Thyroid gland (tissue), 4 donors: ENCODE measurements at regions not wholly inside any gene's neighbourhood (a gene's known extent, or its start where the extent isn't known, plus 50 kb on each side); places are given as distances from the start of the nearest gene placed in this dataset.

Experiments used
- DNase-seq, 2 donors: peaks; one replicate each; pipeline ENCODE4 v3.0.0-alpha.2; 2019
- H3K27ac ChIP-seq, 3 donors: fragments of 200-600 bp; sonication (generic); 1 replicate in 2 of 3; 2 replicates in 1 of 3; pipeline ENCODE4 v1.5.1; 2016 to 2019; ENCODE audit warnings: mild to moderate bottlenecking in 1 of 3, moderate library complexity in 1 of 3
- H3K27me3 ChIP-seq: fragments of 200-600 bp; sonication (generic); one replicate; pipeline ENCODE4 v1.5.1; 2019
- H3K36me3 ChIP-seq, 2 donors: fragments of 200-600 bp; sonication (generic); one replicate each; pipeline ENCODE4 v1.5.1; 2016 to 2019
- H3K4me1 ChIP-seq, 2 donors: fragments of 200-600 bp; sonication (generic); one replicate each; pipeline ENCODE4 v1.5.1; 2017 to 2019
- H3K4me3 ChIP-seq, 3 donors: fragments of 200-600 bp; sonication (generic); replicated peaks in 1 of 3; 1 replicate in 2 of 3; 2 replicates in 1 of 3; pipeline ENCODE4 v1.5.1; 2016; ENCODE audit warnings: mild to moderate bottlenecking in 1 of 3
- H3K9me3 ChIP-seq: fragments of 200-600 bp; sonication (generic); one replicate; pipeline ENCODE4 v1.5.1; 2017
- POLR2A ChIP-seq, 2 donors: fragments of 450-650 bp; IDR thresholded peaks; one replicate each; pipeline ENCODE4 v1.6.1; 2017; ENCODE audit warnings: antibody characterized with exemption in 2 of 2, mild to moderate bottlenecking in 2 of 2, moderate library complexity in 1 of 2
- WGBS, 2 donors: methylation state at CpG; one replicate each; pipeline ENCODE4 v1.1.5; 2017; 5-methylcytosine and 5-hydroxymethylcytosine counted together
- intact Hi-C: fragments of 100-400 bp; cut with DNase I; formaldehyde crosslinking; loops from one replicate; pipeline ENCODE4 v1.15.1; 2023
- TF ChIP-seq, protein P1 (sequence below), 6 experiments: fragments of 200-600 bp in 3 of 6; fragments of 450-650 bp in 3 of 6; sonication (generic) in 3 of 6; IDR thresholded peaks; one replicate each; pipeline ENCODE4 v1.5.1; 2016 to 2019; ENCODE audit warnings: antibody characterized with exemption in 6 of 6, mild to moderate bottlenecking in 2 of 6, inconsistent platforms in 1 of 6, moderate library complexity in 1 of 6

DNA sequence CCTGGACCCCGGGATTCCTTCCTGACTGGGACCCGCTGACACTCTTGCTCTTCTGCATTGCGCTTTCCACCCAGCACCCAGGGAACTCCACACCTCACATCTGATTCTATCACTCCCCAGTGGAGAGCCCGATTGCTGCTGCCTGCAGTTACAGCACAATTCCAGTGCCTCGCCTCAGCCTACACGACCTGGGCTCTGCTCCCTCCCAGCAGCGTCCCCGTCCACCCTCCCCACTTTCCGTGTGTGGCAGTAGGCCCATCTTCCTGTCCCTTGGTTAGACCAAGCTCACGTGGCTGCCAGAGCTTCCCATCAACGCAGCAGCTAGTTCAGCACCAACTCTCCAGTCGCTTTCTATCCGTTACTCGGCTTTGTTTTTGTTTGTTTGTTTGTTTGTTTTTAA is 66.6 kb upstream of the SORBS2 start:
- TF ChIP-seq, protein P1, sequence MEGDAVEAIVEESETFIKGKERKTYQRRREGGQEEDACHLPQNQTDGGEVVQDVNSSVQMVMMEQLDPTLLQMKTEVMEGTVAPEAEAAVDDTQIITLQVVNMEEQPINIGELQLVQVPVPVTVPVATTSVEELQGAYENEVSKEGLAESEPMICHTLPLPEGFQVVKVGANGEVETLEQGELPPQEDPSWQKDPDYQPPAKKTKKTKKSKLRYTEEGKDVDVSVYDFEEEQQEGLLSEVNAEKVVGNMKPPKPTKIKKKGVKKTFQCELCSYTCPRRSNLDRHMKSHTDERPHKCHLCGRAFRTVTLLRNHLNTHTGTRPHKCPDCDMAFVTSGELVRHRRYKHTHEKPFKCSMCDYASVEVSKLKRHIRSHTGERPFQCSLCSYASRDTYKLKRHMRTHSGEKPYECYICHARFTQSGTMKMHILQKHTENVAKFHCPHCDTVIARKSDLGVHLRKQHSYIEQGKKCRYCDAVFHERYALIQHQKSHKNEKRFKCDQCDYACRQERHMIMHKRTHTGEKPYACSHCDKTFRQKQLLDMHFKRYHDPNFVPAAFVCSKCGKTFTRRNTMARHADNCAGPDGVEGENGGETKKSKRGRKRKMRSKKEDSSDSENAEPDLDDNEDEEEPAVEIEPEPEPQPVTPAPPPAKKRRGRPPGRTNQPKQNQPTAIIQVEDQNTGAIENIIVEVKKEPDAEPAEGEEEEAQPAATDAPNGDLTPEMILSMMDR (IDR thresholded peaks at IDR 0.05) = no peak
- TF ChIP-seq POLR2A (IDR thresholded peaks at IDR 0.05) = no peak
- Histone ChIP-seq H3K27me3 (no peaks in the 10 kb centered on the region), H3K9me3 (no peaks in the 10 kb centered on the region), H3K4me1 (no peaks in the 10 kb centered on the region), H3K4me3 (no peak overlapping the region), H3K27ac (no peak overlapping the region), H3K36me3 (no peaks in the 10 kb centered on the region)
- 90 to 93% methylated on average over 14 of the region's 14 CpGs for WGBS, 2 donors
- no peak for DNase-seq
- intact Hi-C loops = no loop called here

DNA sequence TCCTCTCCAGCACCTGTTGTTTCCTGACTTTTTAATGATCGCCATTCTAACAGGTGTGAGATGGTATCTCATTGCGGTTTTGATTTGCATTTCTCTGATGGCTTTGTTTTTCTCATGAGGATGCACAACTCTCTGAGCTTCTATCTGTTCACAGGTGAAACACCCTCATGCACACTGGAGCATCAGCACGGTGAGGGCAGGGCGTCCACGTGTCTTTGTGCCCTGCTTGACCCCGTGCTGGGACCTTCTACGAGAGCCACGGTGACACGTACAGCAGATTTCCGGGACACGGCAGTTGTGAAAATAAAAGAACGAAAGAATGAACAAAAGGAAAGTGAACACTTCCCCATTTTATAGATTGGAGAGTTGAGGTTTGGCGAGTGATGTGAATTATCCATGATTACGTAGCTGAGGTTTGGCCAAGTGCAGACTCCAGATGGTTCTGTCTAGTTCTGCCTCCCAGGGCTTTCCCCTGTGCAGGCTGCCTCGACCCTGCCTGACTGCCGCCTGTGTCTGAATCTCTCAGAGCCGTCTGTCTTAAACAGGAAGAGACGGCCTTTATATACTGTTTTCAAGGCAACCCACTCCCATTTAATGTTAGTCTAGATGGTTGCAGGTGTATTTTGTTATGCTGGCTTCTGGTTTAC is 67.8 kb upstream of the SORBS2 start:
- Histone ChIP-seq H3K4me1 (no peaks in the 10 kb centered on the region), H3K36me3 (no peaks in the 10 kb centered on the region), H3K9me3 (no peaks in the 10 kb centered on the region), H3K27ac (peak overlapping the region in 2 of 3 donors; percentile 9 to 32), H3K27me3 (no peaks in the 10 kb centered on the region), H3K4me3 (no peak overlapping the region)
- intact Hi-C loops = no loop called here
- TF ChIP-seq, protein P1 (IDR thresholded peaks at IDR 0.05) = no peak
- TF ChIP-seq POLR2A (IDR thresholded peaks at IDR 0.05) = no peak
- DNase-seq = no peak
- WGBS, 2 donors = 87 to 91% methylated on average over 18 of the region's 18 CpGs

DNA sequence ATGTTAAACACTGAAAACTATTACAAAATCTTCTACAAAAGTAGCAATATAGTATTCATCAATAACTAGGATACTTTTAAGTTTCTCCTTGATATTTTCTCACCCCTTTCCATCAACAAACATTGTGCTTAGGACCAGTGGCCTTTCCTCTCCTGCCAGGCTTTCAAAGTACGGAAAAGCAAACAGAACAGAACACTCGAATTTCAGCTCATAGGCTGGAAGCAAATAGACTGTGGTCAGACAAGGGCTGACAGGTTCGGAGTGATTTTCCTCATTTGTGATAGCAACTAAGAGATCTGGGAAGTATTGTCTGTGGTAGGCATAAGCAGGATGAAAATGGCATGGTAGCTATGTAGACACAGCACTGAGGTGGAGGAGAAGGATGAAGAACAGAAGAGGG is 68.6 kb upstream of the SORBS2 start:
- Histone ChIP-seq H3K27me3 (no peaks in the 10 kb centered on the region), H3K9me3 (no peaks in the 10 kb centered on the region), H3K4me1 (no peaks in the 10 kb centered on the region), H3K36me3 (no peaks in the 10 kb centered on the region), H3K4me3 (no peak overlapping the region), H3K27ac (peak overlapping the region in 2 of 3 donors; percentile 9 to 32)
- DNase-seq = peak in 1 of 2 donors; percentile 13
- intact Hi-C loops = no loop called here
- TF ChIP-seq POLR2A (IDR thresholded peaks at IDR 0.05) = peak in 1 of 2 donors; percentile 27
- TF ChIP-seq, protein P1 (IDR thresholded peaks at IDR 0.05) = no peak
- WGBS, 2 donors = 23 to 30% methylated on average over 3 of the region's 3 CpGs

DNA sequence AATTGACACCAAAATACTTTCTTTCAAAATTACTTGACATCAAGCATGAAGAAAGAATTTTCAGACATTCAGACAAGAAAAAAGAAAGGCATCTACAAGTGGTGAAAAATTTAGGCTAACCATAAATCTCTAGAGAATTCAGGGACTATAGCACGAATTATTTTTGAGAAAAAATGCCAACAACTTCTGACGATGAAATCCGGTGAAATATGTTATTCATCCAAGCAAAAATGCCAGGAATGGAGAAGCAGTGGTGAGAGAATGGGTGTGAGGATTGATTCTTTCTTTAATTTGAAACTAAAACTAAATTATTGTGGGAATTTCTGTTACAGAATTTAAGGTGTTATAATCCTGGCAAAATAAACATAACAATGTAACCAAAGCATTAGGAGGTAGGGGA is 69.4 kb upstream of the SORBS2 start:
- intact Hi-C loops = no loop called here
- H3K36me3 ChIP-seq = no peaks in the 10 kb centered on the region
- H3K4me1 ChIP-seq = no peaks in the 10 kb centered on the region
- no peaks in the 10 kb centered on the region for H3K9me3 ChIP-seq
- DNase-seq = no peak
- TF ChIP-seq, protein P1 (IDR thresholded peaks at IDR 0.05) = no peak
- TF ChIP-seq POLR2A (IDR thresholded peaks at IDR 0.05) = no peak
- no peak overlapping the region for H3K4me3 ChIP-seq
- H3K27ac ChIP-seq = peak overlapping the region in 1 of 3 donors; percentile 9
- H3K27me3 ChIP-seq = no peaks in the 10 kb centered on the region
- 81 to 88% methylated on average over 3 of the region's 3 CpGs for WGBS, 2 donors

DNA sequence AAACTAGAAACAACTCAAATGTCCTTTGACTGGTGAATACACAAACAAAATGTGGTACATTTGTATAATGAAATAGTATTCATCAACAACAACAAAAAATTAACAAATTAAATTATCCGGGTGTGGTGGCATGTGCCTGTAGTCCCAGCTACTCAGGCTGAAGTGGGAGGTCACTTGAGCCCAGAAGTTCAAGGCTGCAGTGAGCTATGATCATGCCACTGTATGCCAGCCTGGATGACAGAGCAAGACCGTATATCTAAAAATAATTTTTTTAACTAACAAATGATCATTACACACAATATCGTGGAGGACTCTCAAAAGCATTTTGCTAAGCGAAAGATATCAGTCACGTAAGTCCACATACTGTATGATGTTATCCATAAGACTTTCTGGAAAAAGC is 71.6 kb upstream of the SORBS2 start:
- TF ChIP-seq POLR2A (IDR thresholded peaks at IDR 0.05) = no peak
- TF ChIP-seq, protein P1 (IDR thresholded peaks at IDR 0.05) = no peak
- Histone ChIP-seq H3K9me3 (no peaks in the 10 kb centered on the region), H3K27ac (no peak overlapping the region), H3K4me1 (no peaks in the 10 kb centered on the region), H3K4me3 (no peak overlapping the region), H3K27me3 (no peaks in the 10 kb centered on the region), H3K36me3 (no peaks in the 10 kb centered on the region)
- DNase-seq = no peak
- 96 to 97% methylated on average over 5 of the region's 5 CpGs for WGBS, 2 donors
- intact Hi-C loops = no loop called here
